Neural crest cell (in vitro differentiated cells): ENCODE measurements at regions not wholly inside any gene's neighbourhood (a gene's known extent, or its start where the extent isn't known, plus 50 kb on each side); places are given as distances from the start of the nearest gene placed in this dataset.

Experiments used
- DNase-seq: peaks from one replicate; pipeline ENCODE4 v3.0.0; 2021; ENCODE audit warnings: low read depth, mixed read lengths, low spot score
- H3K27ac Mint-ChIP-seq: one replicate; pipeline ENCODE4 v1.8.0; 2021; ENCODE audit warnings: mild to moderate bottlenecking, mixed read lengths; ENCODE audit not compliant: unreplicated experiment
- H3K27me3 Mint-ChIP-seq: 2 replicates; pipeline ENCODE4 v1.8.0; 2021; ENCODE audit warnings: low read depth, mild to moderate bottlenecking, mixed read lengths
- H3K36me3 Mint-ChIP-seq: 2 replicates; pipeline ENCODE4 v1.8.0; 2021; ENCODE audit warnings: low read depth, mild to moderate bottlenecking, mixed read lengths
- H3K4me1 Mint-ChIP-seq: 2 replicates; pipeline ENCODE4 v1.8.0; 2021; ENCODE audit warnings: mixed read lengths
- H3K4me3 Mint-ChIP-seq: one replicate; pipeline ENCODE4 v1.8.0; 2021; ENCODE audit warnings: mild to moderate bottlenecking, mixed read lengths
- H3K9me3 Mint-ChIP-seq: 2 replicates; pipeline ENCODE4 v1.8.0; 2021; ENCODE audit warnings: mixed read lengths
- CTCF ChIP-seq: fragments of 200-600 bp; sonication (generic); conservative IDR thresholded peaks from 2 replicates; pipeline ENCODE4 v1.5.0; 2021; ENCODE audit warnings: antibody characterized with exemption, mild to moderate bottlenecking

- DNase-seq = no peak
- H3K4me3 Mint-ChIP-seq = no peak overlapping the region
- H3K9me3 Mint-ChIP-seq = no peaks in the 10 kb centered on the region
- no peaks in the 10 kb centered on the region for H3K36me3 Mint-ChIP-seq
- H3K27me3 Mint-ChIP-seq = no peaks in the 10 kb centered on the region
- no peak overlapping the region for H3K27ac Mint-ChIP-seq
- TF ChIP-seq CTCF = no peak
- no peaks in the 10 kb centered on the region for H3K4me1 Mint-ChIP-seq
Observed at GRCh38 chr18:42583283-42583731, 532.2 kb downstream of the RIT2 start.

GRCh38 chr18:42586601-42587000 lies 528.9 kb downstream of the RIT2 start:
- Mint-ChIP-seq H3K27me3 (no peaks in the 10 kb centered on the region), H3K36me3 (no peaks in the 10 kb centered on the region), H3K9me3 (no peaks in the 10 kb centered on the region), H3K4me1 (no peaks in the 10 kb centered on the region), H3K27ac (no peak overlapping the region), H3K4me3 (no peak overlapping the region)
- TF ChIP-seq CTCF = no peak
- no peak for DNase-seq

DNA sequence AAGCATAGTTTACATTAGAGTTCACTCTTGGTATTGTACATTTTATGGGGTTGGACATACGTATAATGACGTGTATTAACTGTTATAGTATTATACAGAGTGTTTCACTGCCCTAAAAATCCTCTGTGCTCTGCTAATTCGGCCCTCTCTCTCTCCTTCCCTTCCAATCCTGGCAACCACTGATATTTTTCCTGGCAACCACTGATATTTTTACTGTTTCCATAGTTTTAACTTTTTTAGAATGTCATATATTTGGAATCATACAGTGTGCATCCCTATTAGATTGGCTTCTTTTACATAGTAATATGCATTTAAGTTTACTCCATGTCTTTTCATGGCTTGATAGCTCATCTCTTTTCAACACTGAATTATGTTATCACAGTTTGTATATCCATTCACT lies 526.7 kb downstream of the RIT2 start:
- H3K27me3 Mint-ChIP-seq = no peaks in the 10 kb centered on the region
- no peaks in the 10 kb centered on the region for H3K9me3 Mint-ChIP-seq
- TF ChIP-seq CTCF = no peak
- no peaks in the 10 kb centered on the region for H3K4me1 Mint-ChIP-seq
- no peak overlapping the region for H3K4me3 Mint-ChIP-seq
- DNase-seq = no peak
- no peak overlapping the region for H3K27ac Mint-ChIP-seq
- no peaks in the 10 kb centered on the region for H3K36me3 Mint-ChIP-seq

DNA sequence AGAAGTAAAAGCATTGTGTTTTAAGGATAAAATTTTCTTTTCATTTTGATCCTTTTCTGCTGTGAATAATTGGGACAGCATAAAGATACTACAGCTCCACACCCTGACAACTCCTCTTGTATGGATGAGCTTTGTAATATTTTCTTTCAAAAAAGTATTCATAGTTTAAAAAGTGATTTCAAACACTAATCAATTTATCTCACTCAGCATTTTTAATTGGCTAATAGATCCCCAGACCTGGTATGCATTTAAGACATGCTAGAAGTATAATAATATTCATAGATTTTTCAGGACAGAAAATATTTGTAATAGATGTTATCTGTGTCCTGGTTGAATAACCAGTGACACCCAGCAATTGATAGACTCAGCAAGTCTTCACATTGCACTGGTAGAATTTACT lies 510.7 kb downstream of the RIT2 start:
- TF ChIP-seq CTCF = no peak
- H3K4me1 Mint-ChIP-seq = peaks cover 6% of the 10 kb centered on the region
- no peak overlapping the region for H3K4me3 Mint-ChIP-seq
- no peak overlapping the region for H3K27ac Mint-ChIP-seq
- DNase-seq = no peak
- H3K36me3 Mint-ChIP-seq = no peaks in the 10 kb centered on the region
- peaks cover 5% of the 10 kb centered on the region for H3K9me3 Mint-ChIP-seq
- no peaks in the 10 kb centered on the region for H3K27me3 Mint-ChIP-seq

GRCh38 chr18:42606886-42607495 lies 508.5 kb downstream of the RIT2 start:
- DNase-seq = no peak
- no peak overlapping the region for H3K4me3 Mint-ChIP-seq
- H3K9me3 Mint-ChIP-seq = peaks cover 5% of the 10 kb centered on the region
- no peak for TF ChIP-seq CTCF
- peak overlapping the region; percentile 10 for H3K27ac Mint-ChIP-seq
- no peaks in the 10 kb centered on the region for H3K36me3 Mint-ChIP-seq
- peaks cover 6% of the 10 kb centered on the region for H3K4me1 Mint-ChIP-seq
- no peaks in the 10 kb centered on the region for H3K27me3 Mint-ChIP-seq
